NCI-H1417 (cell line): ENCODE measurements at regions not wholly inside any gene's neighbourhood (a gene's known extent, or its start where the extent isn't known, plus 50 kb on each side); places are given as distances from the start of the nearest gene placed in this dataset.

Source experiments
- DNase-seq, 3 experiments: peaks; one replicate each; lab custom pipeline; 2025; lab: John Stamatoyannopoulos, UW

- no peak for DNase-seq
Measured at GRCh38 chr7:116447436-116447835, 52.1 kb upstream of the CAV2 start.

DNA sequence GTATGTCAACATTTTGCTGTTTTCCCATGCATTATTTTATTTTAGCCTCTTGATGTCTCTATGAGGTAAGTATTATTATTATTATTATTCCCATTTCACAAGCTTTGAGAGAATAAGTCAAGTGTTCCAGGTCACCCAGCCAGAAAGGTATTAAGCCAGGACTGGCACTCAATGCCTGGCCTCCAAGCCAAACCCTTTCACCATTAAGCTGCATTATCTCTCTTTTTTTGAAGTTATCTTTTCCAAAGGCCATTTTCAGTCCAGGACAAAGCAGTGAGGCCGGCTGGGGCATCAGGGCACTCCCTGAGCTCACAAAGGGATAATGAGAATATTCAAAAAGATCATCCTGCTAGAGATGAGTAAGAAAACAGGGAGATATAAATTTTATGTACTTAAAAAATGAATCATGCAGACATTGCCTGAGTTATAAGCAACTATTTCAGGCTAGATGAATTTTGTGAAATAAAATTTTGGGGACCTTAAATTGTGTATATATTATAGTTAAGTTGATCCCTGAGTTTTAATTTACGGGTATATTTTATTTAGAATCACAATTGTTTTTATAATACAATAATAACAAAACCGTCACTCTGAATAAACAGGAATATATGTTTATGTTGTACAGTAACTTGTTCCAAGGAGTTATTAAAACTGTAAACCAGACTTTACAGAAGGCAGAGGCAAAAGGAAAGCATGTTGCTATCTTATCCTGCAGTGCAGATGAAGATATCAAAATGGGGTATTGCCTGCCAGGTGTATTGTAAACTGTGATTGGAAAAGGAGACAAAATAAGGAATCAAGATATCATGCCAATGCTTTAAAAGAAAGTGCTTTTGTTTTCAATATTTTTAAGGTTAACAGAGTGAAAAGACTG, 51.3 kb upstream of the CAV2 start:
- no peak for DNase-seq

GRCh38 chr7:116449441-116449840, 50.1 kb upstream of the CAV2 start:
- no peak for DNase-seq
